Ascending aorta (tissue), 2 donors: ENCODE measurements at regions not wholly inside any gene's neighbourhood (a gene's known extent, or its start where the extent isn't known, plus 50 kb on each side); places are given as distances from the start of the nearest gene placed in this dataset.
"Not testable (repeated sequence)": the region's sequence is repeated elsewhere in the genome, so short reads cannot be mapped to it uniquely, and the experiment has no call there.

ENCODE experiments used
- DNase-seq, 2 donors: peaks; one replicate each; pipeline ENCODE4 v3.0.0-alpha.2; 2019; ENCODE audit warnings: low spot score in 2 of 2
- H3K27ac ChIP-seq, 2 donors: fragments of 200-600 bp; sonication (generic); one replicate each; pipeline ENCODE4 v1.5.1; 2016 to 2017; ENCODE audit warnings: mild to moderate bottlenecking in 1 of 2
- H3K27me3 ChIP-seq: fragments of 200-600 bp; sonication (generic); one replicate; pipeline ENCODE4 v1.5.1; 2017
- H3K36me3 ChIP-seq, 2 donors: fragments of 200-600 bp; sonication (generic); one replicate each; pipeline ENCODE4 v1.5.1; 2016
- H3K4me1 ChIP-seq, 2 donors: fragments of 200-600 bp; sonication (generic); one replicate each; pipeline ENCODE4 v1.5.1; 2016 to 2017; ENCODE audit warnings: mild to moderate bottlenecking in 1 of 2
- H3K4me3 ChIP-seq, 2 donors: fragments of 200-600 bp; sonication (generic); one replicate each; pipeline ENCODE4 v1.5.1; 2016 to 2017; ENCODE audit warnings: mild to moderate bottlenecking in 1 of 2
- H3K9me3 ChIP-seq, 2 donors: fragments of 200-600 bp; sonication (generic); one replicate each; pipeline ENCODE4 v1.5.1; 2016
- intact Hi-C: fragments of 100-400 bp; cut with DNase I; formaldehyde crosslinking; loops from one replicate; pipeline ENCODE4 v1.15.1; 2023
- TF ChIP-seq, protein P1 (sequence below), 3 experiments: fragments of 200-600 bp in 2 of 3; fragments of 450-650 bp in 1 of 3; sonication (generic) in 2 of 3; IDR thresholded peaks; one replicate each; pipeline ENCODE4 v1.5.1; 2016 to 2019; ENCODE audit warnings: antibody characterized with exemption in 3 of 3, mild to moderate bottlenecking in 1 of 3, moderate library complexity in 1 of 3

DNA sequence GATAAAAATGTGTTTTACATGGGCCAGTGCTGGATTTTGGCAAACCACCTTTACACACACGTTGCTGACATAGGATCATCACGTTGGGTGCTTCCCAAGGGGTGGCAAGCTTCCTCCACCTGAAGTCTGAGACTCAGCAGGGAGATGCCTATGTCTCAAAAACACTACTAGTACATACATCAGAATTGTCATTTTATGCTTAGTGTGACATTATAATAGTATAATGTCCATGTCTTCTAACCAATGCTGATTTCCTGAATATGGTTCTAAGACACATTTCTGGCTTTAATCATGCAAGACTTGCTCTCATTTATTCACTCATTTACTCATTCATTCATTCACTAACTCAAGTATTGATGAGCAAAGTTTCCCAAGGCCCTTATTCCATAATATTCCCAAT lies 322.3 kb downstream of the LNPK start:
- Histone ChIP-seq H3K27me3 (no peaks in the 10 kb centered on the region), H3K4me3 (no peak overlapping the region)
- intact Hi-C loops, result no loop called here

DNA sequence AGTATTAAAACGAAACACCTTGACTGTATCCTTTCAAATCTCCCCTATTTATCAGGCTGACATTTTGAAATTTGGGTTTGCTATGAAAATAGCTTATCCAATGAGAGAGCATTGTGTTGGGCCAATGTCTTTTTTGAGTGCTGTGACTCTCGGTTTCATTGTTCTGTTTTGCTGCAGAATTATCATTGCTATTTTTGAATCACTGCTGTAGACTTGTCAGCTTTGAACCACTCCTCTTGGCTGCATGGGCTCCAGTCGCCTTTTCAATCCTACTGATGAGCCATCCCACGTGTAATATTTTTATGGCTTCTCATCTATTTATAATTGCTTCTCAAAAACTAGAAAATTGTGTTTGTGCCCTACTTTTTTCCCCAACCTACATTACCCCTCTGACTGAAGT lies 322.8 kb downstream of the LNPK start:
- Histone ChIP-seq H3K4me3 (no peak overlapping the region), H3K4me1 (no peaks in the 10 kb centered on the region), H3K9me3 (no peaks in the 10 kb centered on the region), H3K27me3 (no peaks in the 10 kb centered on the region), H3K36me3 (no peaks in the 10 kb centered on the region), H3K27ac (no peak overlapping the region)
- DNase-seq, result no peak
- TF ChIP-seq, protein P1, sequence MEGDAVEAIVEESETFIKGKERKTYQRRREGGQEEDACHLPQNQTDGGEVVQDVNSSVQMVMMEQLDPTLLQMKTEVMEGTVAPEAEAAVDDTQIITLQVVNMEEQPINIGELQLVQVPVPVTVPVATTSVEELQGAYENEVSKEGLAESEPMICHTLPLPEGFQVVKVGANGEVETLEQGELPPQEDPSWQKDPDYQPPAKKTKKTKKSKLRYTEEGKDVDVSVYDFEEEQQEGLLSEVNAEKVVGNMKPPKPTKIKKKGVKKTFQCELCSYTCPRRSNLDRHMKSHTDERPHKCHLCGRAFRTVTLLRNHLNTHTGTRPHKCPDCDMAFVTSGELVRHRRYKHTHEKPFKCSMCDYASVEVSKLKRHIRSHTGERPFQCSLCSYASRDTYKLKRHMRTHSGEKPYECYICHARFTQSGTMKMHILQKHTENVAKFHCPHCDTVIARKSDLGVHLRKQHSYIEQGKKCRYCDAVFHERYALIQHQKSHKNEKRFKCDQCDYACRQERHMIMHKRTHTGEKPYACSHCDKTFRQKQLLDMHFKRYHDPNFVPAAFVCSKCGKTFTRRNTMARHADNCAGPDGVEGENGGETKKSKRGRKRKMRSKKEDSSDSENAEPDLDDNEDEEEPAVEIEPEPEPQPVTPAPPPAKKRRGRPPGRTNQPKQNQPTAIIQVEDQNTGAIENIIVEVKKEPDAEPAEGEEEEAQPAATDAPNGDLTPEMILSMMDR (IDR thresholded peaks at IDR 0.05), result no peak
- intact Hi-C loops, result no loop called here

More for the DNA sequence above, 322.3 kb downstream of the LNPK start:
- TF ChIP-seq, protein P1 (IDR thresholded peaks at IDR 0.05), result no peak
- Histone ChIP-seq H3K36me3 (no peaks in the 10 kb centered on the region), H3K9me3 (no peaks in the 10 kb centered on the region), H3K27ac (no peak overlapping the region), H3K4me1 (no peaks in the 10 kb centered on the region)
- DNase-seq, result no peak

DNA sequence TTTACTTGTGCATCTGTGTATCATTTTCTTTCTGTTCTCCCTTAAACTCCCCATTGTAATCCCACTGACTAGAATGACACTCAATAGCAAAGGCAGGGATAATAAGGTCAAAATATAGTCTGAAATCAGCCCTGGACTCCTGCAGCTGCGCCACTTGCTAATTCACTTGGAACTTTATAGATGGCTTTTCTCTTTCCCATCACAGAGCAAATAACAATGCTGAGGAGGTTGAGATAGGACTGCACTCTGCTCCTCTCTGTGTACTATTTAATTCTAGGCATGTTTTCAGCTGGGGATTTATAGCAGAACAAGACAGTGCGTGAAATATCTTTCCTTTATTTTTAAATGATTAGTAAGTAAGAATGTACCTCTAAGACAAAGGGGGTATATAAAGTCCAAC lies 324.2 kb downstream of the LNPK start:
- H3K9me3 ChIP-seq, result no peaks in the 10 kb centered on the region
- no peak overlapping the region for H3K4me3 ChIP-seq
- TF ChIP-seq, protein P1 (IDR thresholded peaks at IDR 0.05), result no peak
- DNase-seq, result no peak
- no peaks in the 10 kb centered on the region for H3K27me3 ChIP-seq
- no peaks in the 10 kb centered on the region for H3K4me1 ChIP-seq
- H3K27ac ChIP-seq, result no peak overlapping the region
- no peaks in the 10 kb centered on the region for H3K36me3 ChIP-seq
- intact Hi-C loops, result no loop called here

DNA sequence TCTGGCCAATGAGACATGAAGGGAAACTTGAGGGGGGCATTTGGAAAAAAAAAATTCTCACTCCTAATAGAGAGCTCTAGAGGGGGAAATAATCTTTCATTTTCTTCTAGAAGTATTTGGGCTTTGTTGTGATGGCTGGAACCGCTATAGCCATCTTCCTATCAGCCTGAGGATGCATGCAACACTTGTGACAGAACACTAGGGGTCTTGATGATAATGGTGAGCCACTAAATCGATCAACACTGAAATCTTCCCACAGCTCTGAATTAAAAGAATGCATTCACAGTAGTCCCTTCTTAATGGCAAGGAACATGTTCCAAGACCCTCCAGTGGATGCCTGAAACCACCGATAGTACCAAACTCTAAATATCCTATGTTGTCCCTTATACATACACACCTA lies 325.3 kb downstream of the LNPK start:
- Histone ChIP-seq H3K27me3 (no peaks in the 10 kb centered on the region), H3K4me3 (no peak overlapping the region), H3K36me3 (no peaks in the 10 kb centered on the region), H3K4me1 (no peaks in the 10 kb centered on the region), H3K9me3 (no peaks in the 10 kb centered on the region), H3K27ac (no peak overlapping the region)
- intact Hi-C loops, result no loop called here
- TF ChIP-seq, protein P1 (IDR thresholded peaks at IDR 0.05), result no peak
- DNase-seq, result no peak

DNA sequence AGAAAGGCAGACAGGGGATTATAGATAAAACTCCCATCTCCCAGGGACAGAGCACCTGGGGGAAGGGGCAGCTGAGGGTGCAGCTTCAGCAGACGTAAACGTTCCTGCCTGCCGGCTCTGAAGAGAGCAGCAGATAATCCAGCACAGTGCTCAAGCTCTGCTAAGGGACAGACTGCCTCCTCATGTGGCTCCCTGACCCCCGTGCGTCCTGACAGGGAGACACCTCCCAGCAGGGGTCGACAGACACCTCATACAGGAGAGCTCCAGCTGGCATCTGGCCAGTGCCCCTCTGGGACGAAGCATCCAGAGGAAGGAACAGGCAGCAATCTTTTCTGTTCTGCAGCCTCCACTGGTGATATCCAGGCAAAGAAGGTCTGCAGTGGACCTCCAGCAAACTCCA lies 333.3 kb downstream of the LNPK start:
- DNase-seq, intact Hi-C loops, H3K4me3 ChIP-seq, H3K36me3 ChIP-seq, H3K27me3 ChIP-seq, H3K9me3 ChIP-seq, H3K4me1 ChIP-seq, H3K27ac ChIP-seq: not testable (repeated sequence)

DNA sequence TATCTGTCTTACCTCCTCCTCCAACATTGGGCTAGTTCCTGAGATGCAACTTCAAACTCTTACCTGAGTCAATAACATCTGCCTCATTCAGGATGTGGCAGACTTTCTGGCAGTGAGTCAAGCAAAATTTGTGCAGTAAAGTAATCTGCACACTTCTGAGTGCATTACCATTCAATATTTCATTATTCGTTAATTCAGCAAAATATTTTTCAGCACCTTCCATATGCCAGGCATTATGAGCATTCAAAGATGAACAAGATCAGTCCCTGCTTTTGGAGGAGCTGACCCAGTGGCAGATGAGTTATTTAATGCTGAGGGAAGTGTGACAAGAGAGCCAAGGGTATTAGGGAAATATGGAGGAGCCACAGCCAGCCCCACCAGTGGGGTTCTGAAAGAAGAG lies 339.7 kb downstream of the LNPK start:
- no peaks in the 10 kb centered on the region for H3K4me1 ChIP-seq
- no peak for DNase-seq
- TF ChIP-seq, protein P1 (IDR thresholded peaks at IDR 0.05), result no peak
- no peak overlapping the region for H3K4me3 ChIP-seq
- H3K9me3 ChIP-seq, result no peaks in the 10 kb centered on the region
- no peaks in the 10 kb centered on the region for H3K27me3 ChIP-seq
- no peak overlapping the region for H3K27ac ChIP-seq
- intact Hi-C loops, result no loop called here
- no peaks in the 10 kb centered on the region for H3K36me3 ChIP-seq
